VCaP (cell line): ENCODE measurements at regions not wholly inside any gene's neighbourhood (a gene's known extent, or its start where the extent isn't known, plus 50 kb on each side); places are given as distances from the start of the nearest gene placed in this dataset.
"Not testable (repeated sequence)": the region's sequence is repeated elsewhere in the genome, so short reads cannot be mapped to it uniquely, and the experiment has no call there.

Source experiments
- H3K27ac ChIP-seq: fragments of 450-650 bp; 2 replicates; pipeline ENCODE4 v1.5.1; 2017
- CTCF ChIP-seq: fragments of 450-650 bp; conservative IDR thresholded peaks from 2 replicates; pipeline ENCODE4 v1.5.1; 2017; ENCODE audit warnings: mild to moderate bottlenecking, moderate library complexity

GRCh38 chr16:64687123-64687522 is 434.7 kb downstream of the CDH11 start:
- no peak for TF ChIP-seq CTCF
- no peak overlapping the region for H3K27ac ChIP-seq

DNA sequence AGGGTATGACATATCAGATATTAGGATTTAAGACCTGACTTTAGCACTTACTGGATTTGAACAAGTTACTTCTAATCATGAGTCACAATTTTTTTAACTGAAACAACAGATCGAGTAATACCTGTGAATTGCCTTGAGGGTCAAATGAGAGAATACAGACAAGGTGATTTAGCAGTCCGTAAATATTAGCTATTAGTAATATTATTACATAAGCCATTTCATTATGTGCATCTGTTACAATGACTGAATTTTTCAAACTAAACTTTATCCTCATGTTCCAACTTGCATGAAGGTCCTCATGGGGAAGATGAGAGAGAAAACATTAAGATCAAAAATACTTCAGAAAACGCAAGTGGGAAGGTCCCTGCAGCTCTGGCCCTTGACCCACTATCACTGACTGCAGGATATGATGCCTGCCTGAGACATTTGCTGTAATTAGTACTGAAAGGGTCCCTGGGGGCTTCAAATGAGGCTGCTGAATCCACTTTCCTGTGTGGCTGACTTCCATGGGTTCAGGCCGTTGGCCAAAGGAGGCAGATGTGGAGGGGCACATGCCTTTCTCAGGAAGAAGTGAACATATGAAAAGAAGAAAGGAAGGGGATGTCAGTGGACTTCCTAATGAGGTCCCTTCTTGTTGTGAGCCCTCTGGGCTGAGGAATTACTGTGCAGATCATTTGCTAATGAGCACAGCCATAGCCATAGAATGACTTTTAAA is 441.7 kb downstream of the CDH11 start:
- no peak overlapping the region for H3K27ac ChIP-seq
- no peak for TF ChIP-seq CTCF

GRCh38 chr16:64669573-64669972 is 452.3 kb downstream of the CDH11 start:
- no peak overlapping the region for H3K27ac ChIP-seq
- no peak for TF ChIP-seq CTCF

- no peak for TF ChIP-seq CTCF
- no peak overlapping the region for H3K27ac ChIP-seq
These were observed 454.5 kb downstream of the CDH11 start for GRCh38 chr16:64667334-64667877.

- H3K27ac ChIP-seq = not testable (repeated sequence)
These were observed 459.6 kb downstream of the CDH11 start for GRCh38 chr16:64662312-64662711.

- no peak for TF ChIP-seq CTCF
- no peak overlapping the region for H3K27ac ChIP-seq
These were observed 462.0 kb downstream of the CDH11 start for GRCh38 chr16:64659866-64660265.

- no peak for TF ChIP-seq CTCF
- H3K27ac ChIP-seq = no peak overlapping the region
These were observed 464.4 kb downstream of the CDH11 start for GRCh38 chr16:64657316-64658011.

- TF ChIP-seq CTCF = no peak
- H3K27ac ChIP-seq = no peak overlapping the region
These were observed 465.4 kb downstream of the CDH11 start for GRCh38 chr16:64656471-64656870.
